ENCODE measurements at regions not wholly inside any gene's neighbourhood (a gene's known extent, or its start where the extent isn't known, plus 50 kb on each side); places are given as distances from the start of the nearest gene placed in this dataset.

DNA sequence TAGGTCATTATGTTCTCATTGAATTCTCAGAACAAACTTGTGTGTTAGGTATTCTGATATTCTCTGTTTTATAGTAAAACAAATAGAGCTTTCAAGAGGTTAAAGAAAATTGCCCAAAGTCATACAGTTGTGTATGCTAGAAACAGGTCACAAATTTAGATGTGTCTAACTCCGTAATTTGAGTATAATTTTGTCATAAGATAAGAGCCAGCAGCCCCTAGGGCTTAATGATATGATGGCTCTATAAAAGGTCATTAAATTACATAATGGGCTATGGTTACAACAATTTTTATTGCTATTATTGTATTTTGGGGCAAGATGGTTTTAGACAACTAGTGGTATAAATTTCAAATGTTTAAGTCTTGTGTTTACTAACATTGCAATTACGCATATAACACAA is 701.9 kb downstream of the LUZP2 start:
- intact Hi-C loops (cut with DNase I): no loop called here
- 83 to 92% methylated on average over 2 of the region's 2 CpGs for WGBS, 2 donors
- no peak for DNase-seq

DNA sequence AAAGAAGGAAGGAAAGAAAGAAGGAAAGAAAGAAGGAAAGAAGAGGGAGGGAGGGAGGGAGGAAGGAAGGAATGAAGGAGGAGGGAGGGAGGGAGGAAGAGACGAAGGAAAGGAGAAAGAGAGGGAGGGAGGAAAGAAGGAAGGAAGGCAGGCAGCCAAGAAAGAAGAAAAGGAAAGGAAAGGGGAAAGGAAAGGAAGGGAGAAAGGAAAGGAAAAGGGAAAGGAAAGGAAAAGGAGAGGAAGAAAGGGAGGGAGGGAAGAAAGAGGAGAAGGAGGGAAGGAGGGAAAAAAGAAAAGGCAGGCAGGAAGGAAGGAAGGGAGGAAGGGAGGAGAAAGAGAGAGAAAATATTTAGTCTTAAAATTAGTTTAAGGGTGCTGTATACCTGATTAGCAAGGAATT is 704.1 kb downstream of the LUZP2 start:
- H3K36me3 ChIP-seq: no peaks in the 10 kb centered on the region
- no peak overlapping the region for H3K4me3 ChIP-seq
- WGBS, 2 donors: 75% methylated on average over 1 of the region's 1 CpG; no CpG with 5 or more reads in 1 of the 2 donors
- intact Hi-C loops (cut with DNase I): no loop called here
- no peaks in the 10 kb centered on the region for H3K9me3 ChIP-seq
- DNase-seq: no peak
- H3K27ac ChIP-seq: no peak overlapping the region
- H3K4me1 ChIP-seq: no peaks in the 10 kb centered on the region
- TF ChIP-seq, protein P1, sequence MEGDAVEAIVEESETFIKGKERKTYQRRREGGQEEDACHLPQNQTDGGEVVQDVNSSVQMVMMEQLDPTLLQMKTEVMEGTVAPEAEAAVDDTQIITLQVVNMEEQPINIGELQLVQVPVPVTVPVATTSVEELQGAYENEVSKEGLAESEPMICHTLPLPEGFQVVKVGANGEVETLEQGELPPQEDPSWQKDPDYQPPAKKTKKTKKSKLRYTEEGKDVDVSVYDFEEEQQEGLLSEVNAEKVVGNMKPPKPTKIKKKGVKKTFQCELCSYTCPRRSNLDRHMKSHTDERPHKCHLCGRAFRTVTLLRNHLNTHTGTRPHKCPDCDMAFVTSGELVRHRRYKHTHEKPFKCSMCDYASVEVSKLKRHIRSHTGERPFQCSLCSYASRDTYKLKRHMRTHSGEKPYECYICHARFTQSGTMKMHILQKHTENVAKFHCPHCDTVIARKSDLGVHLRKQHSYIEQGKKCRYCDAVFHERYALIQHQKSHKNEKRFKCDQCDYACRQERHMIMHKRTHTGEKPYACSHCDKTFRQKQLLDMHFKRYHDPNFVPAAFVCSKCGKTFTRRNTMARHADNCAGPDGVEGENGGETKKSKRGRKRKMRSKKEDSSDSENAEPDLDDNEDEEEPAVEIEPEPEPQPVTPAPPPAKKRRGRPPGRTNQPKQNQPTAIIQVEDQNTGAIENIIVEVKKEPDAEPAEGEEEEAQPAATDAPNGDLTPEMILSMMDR (IDR thresholded peaks at IDR 0.05): no peak
- TF ChIP-seq POLR2A (IDR thresholded peaks at IDR 0.05): no peak
- no peaks in the 10 kb centered on the region for H3K27me3 ChIP-seq

More for the DNA sequence above, 701.9 kb downstream of the LUZP2 start:
- TF ChIP-seq, protein P1 (IDR thresholded peaks at IDR 0.05): no peak
- TF ChIP-seq POLR2A (IDR thresholded peaks at IDR 0.05): no peak
- Histone ChIP-seq H3K27me3 (no peaks in the 10 kb centered on the region), H3K4me1 (no peaks in the 10 kb centered on the region), H3K27ac (no peak overlapping the region), H3K4me3 (no peak overlapping the region), H3K9me3 (no peaks in the 10 kb centered on the region), H3K36me3 (no peaks in the 10 kb centered on the region)

DNA sequence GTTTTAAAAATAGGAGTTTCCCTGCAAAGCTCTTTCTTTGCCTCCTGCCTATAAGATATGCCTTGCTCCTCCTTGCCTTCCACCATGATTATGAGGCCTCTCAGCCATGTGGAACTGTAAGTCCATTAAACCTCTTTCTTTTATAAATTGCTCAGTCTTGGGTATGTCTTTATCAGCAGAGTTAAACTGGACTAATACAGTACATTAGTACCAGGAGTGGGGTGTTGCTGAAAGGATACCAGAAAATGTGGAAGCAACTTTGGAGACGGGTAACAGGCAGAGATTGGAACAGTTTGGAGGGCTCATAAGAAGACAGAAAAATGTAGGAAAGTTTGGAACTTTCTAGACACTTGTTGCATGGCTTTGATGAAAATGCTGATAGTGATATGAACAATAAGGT is 709.9 kb downstream of the LUZP2 start:
- no peak for TF ChIP-seq POLR2A (IDR thresholded peaks at IDR 0.05)
- no peaks in the 10 kb centered on the region for H3K27me3 ChIP-seq
- no peaks in the 10 kb centered on the region for H3K36me3 ChIP-seq
- no peak overlapping the region for H3K4me3 ChIP-seq
- DNase-seq: no peak
- intact Hi-C loops (cut with DNase I): no loop called here
- no peak overlapping the region for H3K27ac ChIP-seq
- peaks cover 0 to 9% (median 7%) of the 10 kb centered on the region in 3 donors for H3K9me3 ChIP-seq
- H3K4me1 ChIP-seq: peaks cover 0 to 3% (median 0%) of the 10 kb centered on the region in 3 donors
- WGBS, 2 donors: 93 to 94% methylated on average over 1 of the region's 1 CpG

DNA sequence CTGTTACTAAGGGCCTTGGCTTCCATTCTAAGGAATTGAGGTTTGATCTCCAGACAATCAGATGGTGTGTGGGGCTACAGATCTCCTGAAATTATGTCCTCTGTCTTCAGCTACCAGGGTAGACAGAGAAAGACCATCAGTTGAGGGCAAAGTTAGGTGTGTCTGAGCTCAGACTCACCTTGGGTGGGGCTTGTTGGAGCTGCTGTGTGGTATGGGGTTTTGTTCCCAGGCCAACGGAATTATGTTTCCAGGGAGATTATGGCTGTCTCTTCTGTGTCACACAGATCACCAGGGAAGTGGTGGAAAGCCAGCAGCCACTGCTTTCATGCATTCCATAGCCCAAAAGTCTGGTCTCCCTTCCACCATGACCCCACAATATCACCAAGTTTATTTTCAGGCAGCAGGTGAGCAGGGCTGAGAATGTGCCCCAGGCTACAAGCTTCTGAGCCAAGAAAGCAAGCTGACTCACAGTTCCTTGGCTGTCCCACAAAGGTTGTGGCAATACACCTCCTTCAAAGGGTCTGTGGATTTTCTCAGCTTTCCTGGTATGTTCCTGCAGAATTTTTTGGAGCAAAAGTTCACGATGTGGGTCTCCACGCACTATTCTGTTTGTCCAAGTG is 714.9 kb downstream of the LUZP2 start:
- peaks cover 0 to 5% (median 5%) of the 10 kb centered on the region in 3 donors for H3K9me3 ChIP-seq
- no peak for DNase-seq
- no peaks in the 10 kb centered on the region for H3K27me3 ChIP-seq
- TF ChIP-seq, protein P1 (IDR thresholded peaks at IDR 0.05): no peak
- TF ChIP-seq POLR2A (IDR thresholded peaks at IDR 0.05): no peak
- intact Hi-C loops (cut with DNase I): no loop called here
- H3K36me3 ChIP-seq: no peaks in the 10 kb centered on the region
- H3K27ac ChIP-seq: no peak overlapping the region
- WGBS, 2 donors: 49 to 59% methylated on average over 2 to 3 of the region's 3 CpGs
- peaks cover 0 to 8% (median 0%) of the 10 kb centered on the region in 3 donors for H3K4me1 ChIP-seq
- no peak overlapping the region for H3K4me3 ChIP-seq

DNA sequence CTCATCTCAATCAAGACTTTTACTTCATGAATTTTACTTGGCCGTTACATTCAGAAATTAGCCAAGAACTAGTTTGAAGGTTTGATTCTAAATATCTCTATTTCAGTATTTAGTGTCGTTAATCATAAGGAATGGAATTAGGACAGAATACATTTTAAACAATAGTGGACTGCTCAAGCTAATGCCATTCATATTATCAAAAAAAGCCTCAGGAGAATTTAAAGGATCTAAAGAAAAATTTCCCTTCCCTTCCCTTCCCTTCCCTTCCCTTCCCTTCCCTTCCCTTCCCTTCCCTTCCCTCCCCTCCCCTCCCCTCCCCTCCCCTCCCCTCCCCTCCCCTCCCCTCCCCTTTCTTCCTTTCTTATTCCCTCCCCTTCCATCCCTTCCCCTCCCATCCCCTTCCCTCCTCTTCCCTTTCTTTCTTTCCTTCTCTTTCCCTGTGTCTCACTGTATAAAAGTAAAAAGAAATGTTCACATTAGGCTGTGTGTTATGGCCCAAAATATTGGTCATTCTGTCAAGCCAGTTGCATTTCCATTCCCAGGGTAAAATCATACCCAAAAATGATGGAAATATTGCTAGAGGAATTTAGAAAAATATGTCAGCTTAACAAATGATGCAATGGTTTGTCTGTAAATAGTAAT is 717.8 kb downstream of the LUZP2 start:
- H3K4me3 ChIP-seq: no peak overlapping the region
- no peak overlapping the region for H3K27ac ChIP-seq
- H3K9me3 ChIP-seq: no peaks in the 10 kb centered on the region
- WGBS, 2 donors: 89 to 90% methylated on average over 2 of the region's 2 CpGs
- no peaks in the 10 kb centered on the region for H3K27me3 ChIP-seq
- intact Hi-C loops (cut with DNase I): no loop called here
- no peak for TF ChIP-seq POLR2A (IDR thresholded peaks at IDR 0.05)
- TF ChIP-seq, protein P1 (IDR thresholded peaks at IDR 0.05): no peak
- no peaks in the 10 kb centered on the region for H3K36me3 ChIP-seq
- no peak for DNase-seq
- H3K4me1 ChIP-seq: peaks cover 0 to 8% (median 0%) of the 10 kb centered on the region in 3 donors
